Fibroblast of villous mesenchyme (primary cell): ENCODE measurements at regions not wholly inside any gene's neighbourhood (a gene's known extent, or its start where the extent isn't known, plus 50 kb on each side); places are given as distances from the start of the nearest gene placed in this dataset.

ENCODE experiments used
- DNase-seq: peaks from one replicate; pipeline ENCODE4 v3.0.0-alpha.2; 2010; ENCODE audit warnings: low read depth
- H3K4me3 ChIP-seq: 2 replicates; pipeline ENCODE4 v1.5.1; 2011; ENCODE audit warnings: low read depth, mild to moderate bottlenecking, low read length
- TF ChIP-seq, protein P1 (sequence below): IDR thresholded peaks from 2 replicates; pipeline ENCODE4 v1.5.1; 2012; ENCODE audit warnings: low read depth, mild to moderate bottlenecking, low read length; ENCODE audit not compliant: insufficient read depth

- DNase-seq, result no peak
Observed at GRCh38 chr1:82386365-82387011, 585.8 kb downstream of the ADGRL2 start.

GRCh38 chr1:82384776-82385175 lies 584.0 kb downstream of the ADGRL2 start:
- TF ChIP-seq, protein P1, sequence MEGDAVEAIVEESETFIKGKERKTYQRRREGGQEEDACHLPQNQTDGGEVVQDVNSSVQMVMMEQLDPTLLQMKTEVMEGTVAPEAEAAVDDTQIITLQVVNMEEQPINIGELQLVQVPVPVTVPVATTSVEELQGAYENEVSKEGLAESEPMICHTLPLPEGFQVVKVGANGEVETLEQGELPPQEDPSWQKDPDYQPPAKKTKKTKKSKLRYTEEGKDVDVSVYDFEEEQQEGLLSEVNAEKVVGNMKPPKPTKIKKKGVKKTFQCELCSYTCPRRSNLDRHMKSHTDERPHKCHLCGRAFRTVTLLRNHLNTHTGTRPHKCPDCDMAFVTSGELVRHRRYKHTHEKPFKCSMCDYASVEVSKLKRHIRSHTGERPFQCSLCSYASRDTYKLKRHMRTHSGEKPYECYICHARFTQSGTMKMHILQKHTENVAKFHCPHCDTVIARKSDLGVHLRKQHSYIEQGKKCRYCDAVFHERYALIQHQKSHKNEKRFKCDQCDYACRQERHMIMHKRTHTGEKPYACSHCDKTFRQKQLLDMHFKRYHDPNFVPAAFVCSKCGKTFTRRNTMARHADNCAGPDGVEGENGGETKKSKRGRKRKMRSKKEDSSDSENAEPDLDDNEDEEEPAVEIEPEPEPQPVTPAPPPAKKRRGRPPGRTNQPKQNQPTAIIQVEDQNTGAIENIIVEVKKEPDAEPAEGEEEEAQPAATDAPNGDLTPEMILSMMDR, result no peak
- H3K4me3 ChIP-seq, result no peak overlapping the region
- DNase-seq, result no peak

More at GRCh38 chr1:82386365-82387011, 585.8 kb downstream of the ADGRL2 start:
- no peak overlapping the region for H3K4me3 ChIP-seq
- TF ChIP-seq, protein P1, result no peak

DNA sequence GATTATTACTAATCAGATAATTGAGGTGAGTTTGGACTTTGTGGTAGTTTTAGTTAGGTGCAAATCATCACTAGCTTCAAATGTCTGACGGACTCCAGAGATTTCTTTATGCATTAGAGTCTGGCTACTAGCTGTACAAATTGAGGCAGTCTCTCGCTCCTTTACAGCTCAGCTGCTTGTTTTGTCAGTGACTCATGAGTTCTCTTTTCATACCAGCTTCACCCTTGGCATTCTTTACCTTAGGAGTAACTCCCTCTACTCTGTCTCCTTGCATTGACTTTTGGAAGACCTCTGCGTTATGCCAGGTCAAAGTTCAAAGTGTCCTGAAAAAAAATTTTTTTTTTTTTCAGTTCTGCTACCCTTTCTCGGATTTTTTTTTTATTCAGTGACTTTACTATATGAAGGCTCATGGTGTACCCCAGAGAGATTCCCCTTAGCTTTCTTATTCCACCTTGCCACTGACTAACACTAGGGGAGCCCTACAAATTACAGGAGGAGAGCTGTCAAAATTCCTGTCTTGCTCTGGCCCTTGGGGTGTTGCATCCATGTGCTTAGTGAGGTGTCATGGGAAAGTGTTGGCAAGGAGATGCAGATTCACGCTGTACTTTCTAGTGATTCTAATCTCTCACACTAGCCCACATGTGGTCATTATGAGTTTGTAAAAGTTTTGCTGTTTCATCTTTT lies 576.6 kb downstream of the ADGRL2 start:
- TF ChIP-seq, protein P1, result no peak
- no peak overlapping the region for H3K4me3 ChIP-seq
- peak; percentile 4 for DNase-seq

- TF ChIP-seq, protein P1, result no peak
- DNase-seq, result no peak
- H3K4me3 ChIP-seq, result no peak overlapping the region
Observed at GRCh38 chr1:82373710-82374109, 573.0 kb downstream of the ADGRL2 start.

DNA sequence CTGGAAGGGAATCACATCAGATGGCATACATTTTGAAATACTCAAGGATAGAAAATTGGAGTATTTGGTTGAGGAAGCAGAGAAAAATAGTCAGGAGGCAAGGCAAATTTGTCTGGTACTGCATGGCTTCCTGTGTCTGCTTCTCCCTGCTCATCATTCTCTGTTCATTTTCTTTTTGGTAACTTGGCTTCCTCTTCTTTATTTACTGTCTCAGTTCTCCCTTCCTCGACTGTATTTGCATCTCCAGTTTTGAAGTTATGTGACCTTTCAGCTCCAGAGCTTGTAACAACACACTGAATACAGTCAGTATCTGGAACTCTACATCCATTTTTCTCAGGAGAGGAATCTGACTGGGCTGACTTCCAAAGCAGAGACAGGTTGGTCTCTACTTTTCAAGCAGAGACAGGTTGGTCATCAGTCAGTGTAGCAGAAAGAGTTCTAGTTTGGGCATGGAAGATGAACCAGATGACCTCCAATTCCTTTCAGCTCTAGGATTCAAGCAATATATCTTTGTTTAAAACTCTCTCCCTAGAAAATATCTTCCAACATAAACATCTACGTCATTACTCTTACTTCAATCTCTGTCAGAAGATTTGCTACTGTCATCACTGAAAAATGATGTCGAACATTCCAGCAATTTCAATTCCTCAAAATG lies 571.2 kb downstream of the ADGRL2 start:
- TF ChIP-seq, protein P1, result no peak
- DNase-seq, result no peak
- no peak overlapping the region for H3K4me3 ChIP-seq

- TF ChIP-seq, protein P1, result no peak
- no peak for DNase-seq
- no peak overlapping the region for H3K4me3 ChIP-seq
Observed at GRCh38 chr1:82367456-82367855, 566.7 kb downstream of the ADGRL2 start.
